ENCODE measurements at regions not wholly inside any gene's neighbourhood (a gene's known extent, or its start where the extent isn't known, plus 50 kb on each side); places are given as distances from the start of the nearest gene placed in this dataset.

GRCh38 chr2:15813481-15814266 lies 126.7 kb upstream of the MYCN start:
- no peak for TF ChIP-seq CTCF (IDR thresholded peaks at IDR 0.05; ENCODE audit: insufficient read depth, low read length)
- TF ChIP-seq POLR2AphosphoS5 (IDR thresholded peaks at IDR 0.05; ENCODE audit: low read depth) = no peak
- TF ChIP-seq, protein P1, sequence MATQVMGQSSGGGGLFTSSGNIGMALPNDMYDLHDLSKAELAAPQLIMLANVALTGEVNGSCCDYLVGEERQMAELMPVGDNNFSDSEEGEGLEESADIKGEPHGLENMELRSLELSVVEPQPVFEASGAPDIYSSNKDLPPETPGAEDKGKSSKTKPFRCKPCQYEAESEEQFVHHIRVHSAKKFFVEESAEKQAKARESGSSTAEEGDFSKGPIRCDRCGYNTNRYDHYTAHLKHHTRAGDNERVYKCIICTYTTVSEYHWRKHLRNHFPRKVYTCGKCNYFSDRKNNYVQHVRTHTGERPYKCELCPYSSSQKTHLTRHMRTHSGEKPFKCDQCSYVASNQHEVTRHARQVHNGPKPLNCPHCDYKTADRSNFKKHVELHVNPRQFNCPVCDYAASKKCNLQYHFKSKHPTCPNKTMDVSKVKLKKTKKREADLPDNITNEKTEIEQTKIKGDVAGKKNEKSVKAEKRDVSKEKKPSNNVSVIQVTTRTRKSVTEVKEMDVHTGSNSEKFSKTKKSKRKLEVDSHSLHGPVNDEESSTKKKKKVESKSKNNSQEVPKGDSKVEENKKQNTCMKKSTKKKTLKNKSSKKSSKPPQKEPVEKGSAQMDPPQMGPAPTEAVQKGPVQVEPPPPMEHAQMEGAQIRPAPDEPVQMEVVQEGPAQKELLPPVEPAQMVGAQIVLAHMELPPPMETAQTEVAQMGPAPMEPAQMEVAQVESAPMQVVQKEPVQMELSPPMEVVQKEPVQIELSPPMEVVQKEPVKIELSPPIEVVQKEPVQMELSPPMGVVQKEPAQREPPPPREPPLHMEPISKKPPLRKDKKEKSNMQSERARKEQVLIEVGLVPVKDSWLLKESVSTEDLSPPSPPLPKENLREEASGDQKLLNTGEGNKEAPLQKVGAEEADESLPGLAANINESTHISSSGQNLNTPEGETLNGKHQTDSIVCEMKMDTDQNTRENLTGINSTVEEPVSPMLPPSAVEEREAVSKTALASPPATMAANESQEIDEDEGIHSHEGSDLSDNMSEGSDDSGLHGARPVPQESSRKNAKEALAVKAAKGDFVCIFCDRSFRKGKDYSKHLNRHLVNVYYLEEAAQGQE (IDR thresholded peaks at IDR 0.05; ENCODE audit: insufficient replicate concordance, low read depth) = no peak
- TF ChIP-seq GABPA (IDR thresholded peaks at IDR 0.05; ENCODE audit: low read depth) = no peak

Data from HL-60 (cell line).